Limb (tissue), 2 donors: ENCODE measurements at regions not wholly inside any gene's neighbourhood (a gene's known extent, or its start where the extent isn't known, plus 50 kb on each side); places are given as distances from the start of the nearest gene placed in this dataset.

Experiments
- DNase-seq, 2 donors: peaks; one replicate each; pipeline ENCODE4 v3.0.0-alpha.2; 2016; ENCODE audit errors: extremely low spot score in 2 of 2

DNA sequence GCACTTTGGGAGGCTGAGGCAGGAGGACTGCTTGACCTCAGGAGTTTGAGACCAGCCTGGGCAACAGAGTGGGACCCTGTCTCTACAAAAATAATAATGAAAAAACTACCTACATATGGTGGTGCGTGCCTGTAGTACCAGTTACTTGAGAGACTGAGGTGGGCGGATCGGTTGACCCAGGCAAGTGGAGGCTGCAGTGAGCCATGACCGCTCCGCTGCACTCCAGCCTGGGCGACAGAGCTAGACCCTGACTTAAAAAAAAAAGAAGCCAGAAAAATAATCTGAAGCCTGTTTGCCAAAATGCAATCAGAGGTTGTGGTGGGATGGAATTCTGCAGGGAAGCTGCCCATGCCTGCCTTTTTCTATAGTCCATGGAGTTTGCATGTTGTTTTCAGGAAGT is 50.4 kb upstream of the GGTA1 start:
- DNase-seq: no peak

- DNase-seq: peak; percentile 74 to 94
These were observed 51.2 kb upstream of the GGTA1 start for GRCh38 chr9:121550569-121551512.

- DNase-seq: no peak
These were observed 52.5 kb upstream of the GGTA1 start for GRCh38 chr9:121551985-121552753.

DNA sequence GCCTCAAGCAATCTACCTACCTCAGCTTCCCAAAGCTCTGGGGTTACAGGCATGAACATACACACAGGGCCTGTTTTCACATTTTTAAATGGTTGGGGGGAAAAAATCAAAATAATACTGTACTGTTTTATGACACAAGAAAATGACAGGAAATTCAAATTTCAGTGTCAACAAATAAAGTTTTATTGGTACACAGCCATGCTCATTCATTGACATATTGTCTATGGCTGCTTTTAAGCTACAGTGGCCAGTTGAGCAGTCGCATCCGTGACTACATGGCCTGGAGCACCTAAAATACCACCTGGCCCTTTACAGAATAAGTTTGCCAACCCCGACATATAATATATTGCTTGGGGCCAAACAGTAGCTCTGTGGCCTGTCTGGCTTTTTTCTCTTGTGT is 56.4 kb upstream of the GGTA1 start:
- no peak for DNase-seq

GRCh38 chr9:121556580-121556979 is 56.9 kb upstream of the GGTA1 start:
- no peak for DNase-seq

DNA sequence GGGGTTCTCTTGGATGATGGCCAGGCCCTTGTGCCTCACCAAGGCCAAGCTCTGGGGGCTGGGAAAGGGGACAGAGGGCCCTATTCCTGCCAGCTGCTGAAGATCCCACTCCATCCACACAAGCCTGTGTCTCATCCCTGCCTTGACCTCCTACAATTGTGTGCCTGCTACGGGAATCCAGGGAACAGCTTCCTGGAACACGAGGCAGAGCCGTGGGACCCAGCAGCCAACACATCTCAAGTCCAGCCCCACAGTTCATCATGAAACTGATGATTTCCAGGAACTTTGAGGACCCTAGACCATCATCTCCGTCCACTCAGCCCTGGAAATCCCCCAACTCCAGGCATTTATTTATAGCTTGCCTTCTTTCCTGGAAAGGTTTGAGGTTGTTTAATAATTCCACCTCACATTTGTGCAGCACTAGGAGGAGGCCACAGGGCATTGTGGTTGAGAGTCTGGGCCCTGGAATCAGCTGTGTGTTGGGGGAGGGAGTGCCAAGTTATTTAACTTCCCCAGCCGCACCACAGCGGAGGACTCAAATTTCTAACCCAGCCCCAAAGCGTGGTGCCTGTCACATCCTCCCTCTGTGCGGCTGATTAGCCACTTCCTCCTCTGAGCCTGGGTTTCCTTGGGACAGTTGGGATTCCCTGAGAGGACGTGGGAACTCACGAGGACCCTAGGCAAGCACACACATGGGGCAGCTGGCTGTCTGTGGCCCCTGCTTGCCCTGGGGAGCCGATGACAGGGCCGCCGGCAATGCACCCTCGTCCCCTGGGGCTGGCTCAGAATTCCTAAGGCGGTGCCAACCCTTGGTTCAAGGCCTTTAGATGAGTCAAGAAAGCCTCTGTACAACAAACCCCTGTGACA is 58.2 kb upstream of the GGTA1 start:
- DNase-seq: peak; percentile 77 to 88

GRCh38 chr9:121558473-121558872 is 58.8 kb upstream of the GGTA1 start:
- no peak for DNase-seq

DNA sequence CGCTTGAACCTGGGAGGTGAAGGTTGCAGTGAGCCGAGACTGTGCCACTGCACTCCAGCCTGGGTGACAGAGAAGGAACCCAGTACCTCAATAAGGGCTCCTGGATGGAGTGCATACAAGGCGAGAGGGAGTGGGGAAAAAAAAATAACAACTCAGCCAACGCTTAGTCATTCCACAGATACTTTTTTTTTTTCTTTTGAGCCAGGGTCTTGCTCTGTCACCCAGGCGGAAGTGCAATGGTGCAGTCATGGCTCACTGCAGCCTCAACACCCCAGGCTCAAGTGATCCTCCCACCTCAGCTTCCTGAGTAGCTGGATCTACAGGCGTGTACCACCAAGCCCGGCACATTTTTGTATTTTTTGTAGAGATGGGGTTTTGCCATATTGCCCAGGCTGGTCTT is 59.5 kb upstream of the GGTA1 start:
- no peak for DNase-seq

DNA sequence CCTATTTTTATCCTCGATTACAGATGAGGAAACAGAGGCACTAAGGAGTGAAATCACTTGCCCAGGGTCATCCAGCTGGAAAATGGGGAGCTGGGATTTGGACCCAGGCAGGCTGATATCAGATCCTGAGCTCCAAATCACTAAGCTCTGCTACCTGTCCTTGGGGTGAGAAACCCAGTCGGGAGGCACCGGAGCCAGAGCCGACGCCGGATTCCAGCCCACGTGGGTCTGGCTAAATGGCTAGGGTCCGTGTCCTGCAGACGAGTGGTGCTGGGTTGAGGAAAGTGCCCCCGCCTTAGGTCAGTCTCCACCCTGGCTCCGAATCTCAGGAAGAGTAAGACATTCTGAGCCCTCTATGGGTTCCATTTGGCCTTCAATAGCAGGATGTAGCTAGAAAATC is 61.3 kb upstream of the GGTA1 start:
- DNase-seq: no peak

DNA sequence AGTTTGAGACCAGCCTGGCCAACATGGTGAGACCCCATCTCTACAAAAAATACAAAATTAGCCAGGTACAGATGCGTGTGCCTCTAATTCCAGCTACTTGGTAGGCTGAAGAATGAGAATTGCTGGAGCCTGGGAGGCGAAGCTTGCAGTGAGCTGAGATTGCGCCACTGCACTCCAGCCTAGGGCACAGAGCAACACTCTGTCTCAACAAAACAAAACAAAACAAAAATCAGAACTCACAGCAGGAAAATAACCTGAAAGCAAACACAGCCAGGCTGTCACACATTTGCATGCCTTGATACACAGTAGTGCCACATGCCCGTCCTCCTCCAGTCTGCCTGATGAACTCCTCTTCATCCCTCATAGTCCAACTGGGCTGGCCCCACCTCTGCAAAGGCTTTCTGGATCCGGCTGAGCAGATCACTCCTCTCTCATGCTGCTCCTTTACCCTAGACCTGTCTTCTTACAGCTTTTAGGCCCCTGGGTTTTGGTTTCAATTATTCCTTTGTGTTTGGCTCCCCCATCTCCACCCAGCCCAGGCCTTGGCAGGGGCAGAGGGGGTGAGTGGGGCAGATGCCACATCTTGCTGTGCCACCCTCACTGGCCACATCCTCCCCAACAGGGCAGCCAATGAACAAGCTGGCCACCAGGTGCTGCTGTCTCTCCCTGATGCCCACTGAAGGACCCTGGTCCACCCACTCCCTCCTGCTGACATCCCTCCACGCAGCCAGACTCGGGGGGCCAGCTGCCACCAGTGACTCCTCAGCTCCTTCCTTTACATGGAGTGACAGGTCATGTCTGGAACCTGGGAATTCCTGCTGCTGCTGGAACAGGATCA is 62.0 kb upstream of the GGTA1 start:
- no peak for DNase-seq

DNA sequence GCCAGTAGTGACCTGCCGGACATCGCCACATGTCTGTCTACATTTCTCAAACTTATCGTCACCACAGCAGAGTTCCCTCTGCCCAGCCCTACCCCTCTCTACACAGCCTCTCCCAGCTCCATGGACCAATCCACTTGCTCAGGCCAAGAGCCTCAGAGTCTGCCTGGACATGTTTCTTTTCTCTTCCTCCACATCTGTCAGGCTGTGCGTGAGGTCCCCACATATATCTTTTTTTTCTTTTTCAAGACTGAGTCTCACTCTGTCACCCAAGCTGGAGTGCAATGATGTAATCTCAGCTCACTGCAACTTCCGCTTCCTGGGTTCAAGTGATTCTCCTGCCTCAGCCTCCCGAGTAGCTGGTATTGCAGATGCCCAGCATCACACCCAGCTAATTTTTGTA is 62.7 kb upstream of the GGTA1 start:
- DNase-seq: no peak

DNA sequence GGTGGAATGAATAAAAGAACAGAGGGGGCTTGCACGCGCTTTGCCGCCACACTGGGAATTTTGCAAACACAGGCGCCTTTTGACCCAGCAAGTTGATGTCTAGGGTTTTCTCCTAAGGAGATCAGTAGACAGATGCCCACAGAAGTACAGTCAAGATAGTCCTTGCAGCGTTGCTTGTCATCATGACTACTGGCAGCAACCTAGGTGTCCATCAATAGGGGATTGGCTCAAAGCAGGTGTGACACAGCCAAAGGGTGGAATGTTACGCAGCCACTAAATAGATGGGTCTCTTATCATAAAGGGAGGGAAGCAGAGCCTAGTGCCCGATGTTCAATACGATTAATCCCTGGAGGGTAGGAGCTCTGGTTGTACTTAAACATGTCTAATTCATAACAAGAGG is 63.8 kb upstream of the GGTA1 start:
- DNase-seq: no peak

DNA sequence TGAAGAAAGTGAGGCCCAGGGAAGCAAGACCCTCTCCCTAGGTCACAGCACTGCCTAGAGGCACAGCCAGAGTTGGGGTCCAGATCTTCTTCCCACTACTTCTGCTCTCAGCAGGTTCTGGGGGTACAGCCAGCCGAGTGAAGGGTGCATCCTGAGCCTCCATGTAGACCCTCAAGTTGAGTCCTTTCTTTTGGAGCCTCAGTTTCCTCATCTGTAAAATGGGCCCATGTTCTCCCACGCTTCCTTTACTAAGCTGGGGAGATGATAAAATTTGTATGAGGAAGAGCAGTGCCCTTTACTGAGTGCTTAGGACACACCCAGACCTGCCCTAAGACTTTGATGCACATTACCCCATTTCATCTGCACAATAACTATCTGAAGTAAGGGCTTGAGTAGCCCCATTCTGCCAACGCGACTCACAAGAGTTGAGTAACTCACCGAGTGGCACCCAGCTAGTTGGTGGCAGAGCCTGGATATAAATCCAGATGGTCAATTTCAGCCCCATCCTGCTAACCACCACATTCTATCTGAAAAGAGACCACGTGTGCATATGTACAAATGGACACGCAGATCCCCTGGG is 64.3 kb upstream of the GGTA1 start:
- DNase-seq: no peak

- DNase-seq: no peak
These were observed 65.0 kb upstream of the GGTA1 start for GRCh38 chr9:121564504-121565260.

GRCh38 chr9:121566481-121567465 is 67.1 kb upstream of the GGTA1 start:
- peak; percentile 67 to 75 for DNase-seq

DNA sequence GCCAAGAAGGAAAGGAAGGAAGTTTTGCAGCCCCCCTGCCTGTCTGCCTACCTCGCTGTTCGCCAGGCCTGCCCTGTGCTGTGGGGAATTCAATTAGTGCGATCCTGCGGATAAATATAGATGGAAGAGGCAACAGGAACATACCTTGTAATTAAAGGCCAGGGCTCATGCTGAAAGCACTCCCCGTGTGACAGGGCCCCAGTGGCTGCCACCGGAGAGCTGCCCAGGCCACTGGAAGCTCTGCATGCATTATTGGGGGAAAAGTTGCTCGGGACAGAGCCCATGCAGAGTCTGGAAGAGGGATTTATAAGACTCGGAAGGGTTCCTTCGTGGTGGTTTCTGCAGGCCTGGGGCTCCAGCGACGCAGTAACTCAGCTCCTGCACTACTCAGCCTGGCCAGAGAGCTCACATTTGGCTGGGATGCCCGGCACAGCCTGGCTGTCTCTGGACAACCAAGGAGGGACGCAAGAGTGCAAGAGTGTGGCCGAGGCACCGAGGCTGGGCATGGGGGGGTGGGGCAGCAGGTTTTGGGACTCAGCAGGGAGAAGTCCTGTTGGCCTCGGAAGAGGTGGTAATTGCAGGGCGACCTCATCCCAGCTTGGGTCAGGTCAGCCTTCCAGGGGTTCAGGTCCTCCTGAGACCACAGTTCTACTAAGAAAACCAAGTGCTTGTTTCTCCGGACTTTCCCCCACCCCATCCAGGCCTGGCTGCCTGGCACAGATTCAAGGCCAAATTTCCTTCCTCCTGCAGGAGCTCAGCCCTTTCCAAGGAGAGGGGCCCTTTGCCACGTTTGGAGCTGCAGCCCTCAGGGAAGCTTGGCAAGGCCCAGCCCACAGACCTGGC is 68.1 kb upstream of the GGTA1 start:
- DNase-seq: peak in 1 of 2 donors; percentile 65
